ENCODE measurements at regions not wholly inside any gene's neighbourhood (a gene's known extent, or its start where the extent isn't known, plus 50 kb on each side); places are given as distances from the start of the nearest gene placed in this dataset.

GRCh38 chr6:81999826-82000225 is 247.3 kb upstream of the TENT5A start:
- TF ChIP-seq, protein P1, sequence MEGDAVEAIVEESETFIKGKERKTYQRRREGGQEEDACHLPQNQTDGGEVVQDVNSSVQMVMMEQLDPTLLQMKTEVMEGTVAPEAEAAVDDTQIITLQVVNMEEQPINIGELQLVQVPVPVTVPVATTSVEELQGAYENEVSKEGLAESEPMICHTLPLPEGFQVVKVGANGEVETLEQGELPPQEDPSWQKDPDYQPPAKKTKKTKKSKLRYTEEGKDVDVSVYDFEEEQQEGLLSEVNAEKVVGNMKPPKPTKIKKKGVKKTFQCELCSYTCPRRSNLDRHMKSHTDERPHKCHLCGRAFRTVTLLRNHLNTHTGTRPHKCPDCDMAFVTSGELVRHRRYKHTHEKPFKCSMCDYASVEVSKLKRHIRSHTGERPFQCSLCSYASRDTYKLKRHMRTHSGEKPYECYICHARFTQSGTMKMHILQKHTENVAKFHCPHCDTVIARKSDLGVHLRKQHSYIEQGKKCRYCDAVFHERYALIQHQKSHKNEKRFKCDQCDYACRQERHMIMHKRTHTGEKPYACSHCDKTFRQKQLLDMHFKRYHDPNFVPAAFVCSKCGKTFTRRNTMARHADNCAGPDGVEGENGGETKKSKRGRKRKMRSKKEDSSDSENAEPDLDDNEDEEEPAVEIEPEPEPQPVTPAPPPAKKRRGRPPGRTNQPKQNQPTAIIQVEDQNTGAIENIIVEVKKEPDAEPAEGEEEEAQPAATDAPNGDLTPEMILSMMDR (IDR thresholded peaks at IDR 0.05; ENCODE audit: insufficient read depth, low read length): no peak
- TF ChIP-seq SPI1 (IDR thresholded peaks at IDR 0.05; ENCODE audit: borderline replicate concordance, low read depth): no peak
- TF ChIP-seq, protein P2, sequence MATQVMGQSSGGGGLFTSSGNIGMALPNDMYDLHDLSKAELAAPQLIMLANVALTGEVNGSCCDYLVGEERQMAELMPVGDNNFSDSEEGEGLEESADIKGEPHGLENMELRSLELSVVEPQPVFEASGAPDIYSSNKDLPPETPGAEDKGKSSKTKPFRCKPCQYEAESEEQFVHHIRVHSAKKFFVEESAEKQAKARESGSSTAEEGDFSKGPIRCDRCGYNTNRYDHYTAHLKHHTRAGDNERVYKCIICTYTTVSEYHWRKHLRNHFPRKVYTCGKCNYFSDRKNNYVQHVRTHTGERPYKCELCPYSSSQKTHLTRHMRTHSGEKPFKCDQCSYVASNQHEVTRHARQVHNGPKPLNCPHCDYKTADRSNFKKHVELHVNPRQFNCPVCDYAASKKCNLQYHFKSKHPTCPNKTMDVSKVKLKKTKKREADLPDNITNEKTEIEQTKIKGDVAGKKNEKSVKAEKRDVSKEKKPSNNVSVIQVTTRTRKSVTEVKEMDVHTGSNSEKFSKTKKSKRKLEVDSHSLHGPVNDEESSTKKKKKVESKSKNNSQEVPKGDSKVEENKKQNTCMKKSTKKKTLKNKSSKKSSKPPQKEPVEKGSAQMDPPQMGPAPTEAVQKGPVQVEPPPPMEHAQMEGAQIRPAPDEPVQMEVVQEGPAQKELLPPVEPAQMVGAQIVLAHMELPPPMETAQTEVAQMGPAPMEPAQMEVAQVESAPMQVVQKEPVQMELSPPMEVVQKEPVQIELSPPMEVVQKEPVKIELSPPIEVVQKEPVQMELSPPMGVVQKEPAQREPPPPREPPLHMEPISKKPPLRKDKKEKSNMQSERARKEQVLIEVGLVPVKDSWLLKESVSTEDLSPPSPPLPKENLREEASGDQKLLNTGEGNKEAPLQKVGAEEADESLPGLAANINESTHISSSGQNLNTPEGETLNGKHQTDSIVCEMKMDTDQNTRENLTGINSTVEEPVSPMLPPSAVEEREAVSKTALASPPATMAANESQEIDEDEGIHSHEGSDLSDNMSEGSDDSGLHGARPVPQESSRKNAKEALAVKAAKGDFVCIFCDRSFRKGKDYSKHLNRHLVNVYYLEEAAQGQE (IDR thresholded peaks at IDR 0.05; ENCODE audit: insufficient replicate concordance, low read depth): no peak

Measured in HL-60 (cell line).